ENCODE measurements at regions not wholly inside any gene's neighbourhood (a gene's known extent, or its start where the extent isn't known, plus 50 kb on each side); places are given as distances from the start of the nearest gene placed in this dataset.

DNA sequence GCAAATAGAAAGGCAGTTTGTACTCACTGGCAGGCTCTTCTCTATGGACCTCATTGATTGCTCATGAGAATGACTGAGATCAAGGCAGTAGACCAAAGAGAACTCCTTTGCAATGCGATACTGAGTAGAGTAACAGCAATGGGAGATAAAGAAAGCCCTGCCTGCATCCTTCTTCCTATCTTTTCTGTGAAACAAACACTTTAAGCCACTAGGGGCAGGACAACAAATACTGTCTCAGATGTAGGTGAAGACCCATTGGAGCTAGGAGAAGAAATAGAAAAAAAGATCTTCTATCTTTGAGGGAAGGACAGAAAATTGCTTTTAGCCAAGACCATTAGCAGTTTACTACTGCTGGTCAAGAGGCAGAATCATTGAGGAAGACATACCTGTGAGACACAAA, 117.6 kb upstream of the IGSF10 start:
- DNase-seq = no peak
- Histone ChIP-seq H3K4me1 (ENCODE audit: control insufficient read depth, insufficient read depth, low read length) (no peaks in the 10 kb centered on the region), H3K4me3 (ENCODE audit: low read length) (no peak overlapping the region), H3K27ac (ENCODE audit: low read length) (no peak overlapping the region), H3K9me3 (replicated peaks; ENCODE audit: control insufficient read depth, low read depth, low read length) (peaks cover 2% of the 10 kb centered on the region), H3K36me3 (ENCODE audit: control insufficient read depth, insufficient read depth, low read length) (no peaks in the 10 kb centered on the region), H3K27me3 (ENCODE audit: control insufficient read depth, insufficient read depth, low read length) (no peaks in the 10 kb centered on the region)
- WGBS (ENCODE audit: insufficient coverage) = no CpG with 5 or more reads among the region's 1 CpG

DNA sequence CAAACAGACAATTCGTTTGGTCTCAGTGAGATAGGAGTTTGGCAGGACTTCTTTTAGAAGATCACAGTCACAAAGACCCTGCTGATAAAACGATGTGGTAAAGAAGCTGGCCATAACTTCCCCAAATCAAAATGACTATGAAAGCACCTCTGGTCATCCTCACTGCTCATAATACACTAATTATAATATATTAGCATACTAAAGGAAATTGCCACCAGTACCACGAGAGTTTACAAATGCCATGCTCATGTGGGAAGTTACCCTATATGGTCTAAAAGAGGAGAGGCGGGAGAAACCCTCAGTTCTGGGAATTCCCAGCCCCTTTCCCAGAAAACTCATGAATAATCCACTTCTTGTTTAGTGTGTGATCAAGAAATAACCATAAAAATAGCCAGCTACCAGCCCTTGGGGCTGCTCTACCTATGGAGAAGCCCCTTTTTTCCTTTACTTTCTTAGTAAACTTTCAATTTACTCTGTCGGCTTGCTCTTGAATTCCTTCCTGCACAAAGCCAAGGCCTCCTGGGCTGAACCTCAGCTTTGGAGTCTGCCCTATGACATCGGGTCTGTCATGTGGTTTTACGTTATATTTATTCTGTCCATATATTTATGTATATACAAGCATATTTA, 115.8 kb upstream of the IGSF10 start:
- no peaks in the 10 kb centered on the region for H3K4me1 ChIP-seq (ENCODE audit: control insufficient read depth, insufficient read depth, low read length)
- no peak overlapping the region for H3K27ac ChIP-seq (ENCODE audit: low read length)
- no peak overlapping the region for H3K4me3 ChIP-seq (ENCODE audit: low read length)
- no peak for DNase-seq
- no peaks in the 10 kb centered on the region for H3K36me3 ChIP-seq (ENCODE audit: control insufficient read depth, insufficient read depth, low read length)
- H3K9me3 ChIP-seq (replicated peaks; ENCODE audit: control insufficient read depth, low read depth, low read length) = peaks cover 2% of the 10 kb centered on the region
- WGBS (ENCODE audit: insufficient coverage) = 78% methylated on average over 1 of the region's 7 CpGs
- no peaks in the 10 kb centered on the region for H3K27me3 ChIP-seq (ENCODE audit: control insufficient read depth, insufficient read depth, low read length)

DNA sequence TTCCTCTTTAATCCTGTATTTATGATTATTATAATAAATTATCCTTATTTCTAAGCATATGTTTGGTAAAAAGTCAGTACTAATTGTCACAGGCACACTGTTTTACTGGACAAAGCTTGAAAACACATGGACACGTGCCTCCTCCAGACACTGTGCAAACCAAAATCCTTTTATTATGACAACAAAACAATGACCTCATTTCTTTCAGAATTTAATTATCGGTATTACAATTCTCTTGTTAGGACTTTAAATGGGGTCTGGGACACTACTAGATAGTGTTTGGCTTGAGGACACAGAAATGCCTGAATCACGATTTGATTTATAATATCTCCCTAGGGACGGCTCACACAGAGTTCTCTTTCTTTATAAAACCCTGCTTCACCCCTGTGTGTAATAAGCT, 107.3 kb upstream of the IGSF10 start:
- Histone ChIP-seq H3K4me3 (ENCODE audit: low read length) (no peak overlapping the region), H3K36me3 (ENCODE audit: control insufficient read depth, insufficient read depth, low read length) (no peaks in the 10 kb centered on the region)
- DNase-seq = peak; percentile 71

DNA sequence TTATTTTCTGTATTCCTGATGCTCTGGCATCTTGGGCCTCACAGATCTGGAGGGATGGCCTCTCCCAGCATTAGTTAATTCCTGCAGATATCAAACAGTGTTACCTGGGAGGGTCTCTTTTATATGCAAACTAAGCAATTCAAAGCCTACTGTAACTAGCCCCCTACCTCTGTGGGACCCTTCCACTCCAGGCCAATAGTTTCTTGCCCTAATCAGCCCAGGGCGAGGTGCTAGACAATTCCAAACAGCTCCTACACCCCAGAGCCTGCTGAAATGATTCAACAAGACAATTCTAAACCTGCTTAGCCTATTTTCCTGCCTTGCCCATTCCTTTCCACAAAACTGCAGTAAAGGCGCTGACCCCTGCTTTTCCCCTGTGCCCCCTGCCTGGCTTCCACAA, 106.6 kb upstream of the IGSF10 start:
- Histone ChIP-seq H3K27me3 (ENCODE audit: control insufficient read depth, insufficient read depth, low read length) (no peaks in the 10 kb centered on the region), H3K27ac (ENCODE audit: low read length) (no peak overlapping the region), H3K36me3 (ENCODE audit: control insufficient read depth, insufficient read depth, low read length) (no peaks in the 10 kb centered on the region), H3K9me3 (replicated peaks; ENCODE audit: control insufficient read depth, low read depth, low read length) (no peaks in the 10 kb centered on the region), H3K4me3 (ENCODE audit: low read length) (no peak overlapping the region), H3K4me1 (ENCODE audit: control insufficient read depth, insufficient read depth, low read length) (no peaks in the 10 kb centered on the region)
- DNase-seq = no peak
- 71% methylated on average over 2 of the region's 2 CpGs for WGBS (ENCODE audit: insufficient coverage)

More for the DNA sequence above, 107.3 kb upstream of the IGSF10 start:
- Histone ChIP-seq H3K27me3 (ENCODE audit: control insufficient read depth, insufficient read depth, low read length) (no peaks in the 10 kb centered on the region), H3K4me1 (ENCODE audit: control insufficient read depth, insufficient read depth, low read length) (no peaks in the 10 kb centered on the region), H3K9me3 (replicated peaks; ENCODE audit: control insufficient read depth, low read depth, low read length) (no peaks in the 10 kb centered on the region), H3K27ac (ENCODE audit: low read length) (no peak overlapping the region)
- no CpG with 5 or more reads among the region's 4 CpGs for WGBS (ENCODE audit: insufficient coverage)

DNA sequence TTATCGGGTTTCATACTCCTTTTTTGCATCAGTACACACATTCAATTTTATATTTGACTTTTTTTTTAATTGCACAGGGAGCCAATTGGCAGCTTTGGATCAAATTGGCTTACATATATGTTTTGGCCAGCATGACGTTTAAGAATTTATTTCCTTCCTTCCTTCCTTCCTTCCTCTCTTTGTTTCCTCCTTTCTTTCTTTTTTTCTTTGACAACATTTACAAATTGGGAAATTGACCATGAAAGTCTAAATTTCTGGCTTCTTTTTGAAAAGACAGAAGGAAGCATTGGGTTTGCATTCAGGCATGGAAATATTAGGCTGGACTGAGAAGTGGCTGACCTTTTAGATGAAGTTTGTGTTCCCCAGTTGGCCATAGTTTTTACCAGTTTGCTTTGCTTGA, 103.4 kb upstream of the IGSF10 start:
- H3K27ac ChIP-seq (ENCODE audit: low read length) = no peak overlapping the region
- H3K4me3 ChIP-seq (ENCODE audit: low read length) = no peak overlapping the region
- no peaks in the 10 kb centered on the region for H3K4me1 ChIP-seq (ENCODE audit: control insufficient read depth, insufficient read depth, low read length)
- no peaks in the 10 kb centered on the region for H3K9me3 ChIP-seq (replicated peaks; ENCODE audit: control insufficient read depth, low read depth, low read length)
- WGBS (ENCODE audit: insufficient coverage) = no CpG with 5 or more reads among the region's 2 CpGs
- H3K27me3 ChIP-seq (ENCODE audit: control insufficient read depth, insufficient read depth, low read length) = no peaks in the 10 kb centered on the region
- H3K36me3 ChIP-seq (ENCODE audit: control insufficient read depth, insufficient read depth, low read length) = no peaks in the 10 kb centered on the region
- DNase-seq = no peak

DNA sequence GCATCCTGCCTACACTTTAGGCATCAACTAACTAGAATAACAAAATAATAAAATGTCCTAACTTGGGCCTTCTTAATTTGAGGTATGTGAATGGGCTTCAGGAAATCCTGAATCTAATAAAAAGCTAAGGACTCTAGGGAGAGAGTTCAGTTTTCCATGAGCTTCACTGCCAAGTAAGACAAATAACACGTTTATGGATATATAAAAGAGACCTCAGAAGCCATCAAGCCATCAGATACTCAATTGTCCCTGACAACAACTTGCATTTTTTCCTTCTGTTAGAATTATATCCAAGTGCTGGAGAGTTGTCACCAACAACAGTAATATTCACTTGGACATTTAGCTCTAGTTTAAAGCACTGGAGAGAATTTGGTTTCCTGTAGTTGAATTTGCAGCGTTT, 102.4 kb upstream of the IGSF10 start:
- Histone ChIP-seq H3K4me3 (ENCODE audit: low read length) (no peak overlapping the region), H3K36me3 (ENCODE audit: control insufficient read depth, insufficient read depth, low read length) (no peaks in the 10 kb centered on the region), H3K27me3 (ENCODE audit: control insufficient read depth, insufficient read depth, low read length) (no peaks in the 10 kb centered on the region), H3K4me1 (ENCODE audit: control insufficient read depth, insufficient read depth, low read length) (no peaks in the 10 kb centered on the region), H3K27ac (ENCODE audit: low read length) (peak overlapping the region; percentile 1), H3K9me3 (replicated peaks; ENCODE audit: control insufficient read depth, low read depth, low read length) (no peaks in the 10 kb centered on the region)
- WGBS (ENCODE audit: insufficient coverage) = no CpG with 5 or more reads among the region's 2 CpGs
- DNase-seq = peak; percentile 88

DNA sequence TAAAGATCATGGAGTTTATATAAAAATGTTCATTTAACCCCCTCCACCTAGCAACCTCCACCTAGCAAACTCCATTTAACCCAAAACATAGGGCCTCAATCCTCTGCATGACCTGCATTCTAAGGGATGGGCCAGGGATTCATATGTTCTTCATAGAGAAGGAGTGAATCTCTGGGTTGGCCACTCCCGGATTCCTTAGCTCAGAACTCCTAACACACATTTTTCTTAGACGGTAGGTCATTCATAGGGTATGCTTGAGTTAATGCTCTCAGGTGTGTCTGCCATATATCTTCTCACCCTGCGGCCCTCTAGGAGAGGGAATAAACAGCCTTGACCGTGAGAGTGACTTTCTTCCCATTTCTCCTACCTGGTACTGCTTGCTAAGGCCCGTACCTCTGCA, 102.0 kb upstream of the IGSF10 start:
- no peaks in the 10 kb centered on the region for H3K36me3 ChIP-seq (ENCODE audit: control insufficient read depth, insufficient read depth, low read length)
- H3K27ac ChIP-seq (ENCODE audit: low read length) = peak overlapping the region; percentile 1
- no peak overlapping the region for H3K4me3 ChIP-seq (ENCODE audit: low read length)
- H3K4me1 ChIP-seq (ENCODE audit: control insufficient read depth, insufficient read depth, low read length) = no peaks in the 10 kb centered on the region
- DNase-seq = no peak
- no peaks in the 10 kb centered on the region for H3K9me3 ChIP-seq (replicated peaks; ENCODE audit: control insufficient read depth, low read depth, low read length)
- H3K27me3 ChIP-seq (ENCODE audit: control insufficient read depth, insufficient read depth, low read length) = no peaks in the 10 kb centered on the region
- no CpG with 5 or more reads among the region's 5 CpGs for WGBS (ENCODE audit: insufficient coverage)

DNA sequence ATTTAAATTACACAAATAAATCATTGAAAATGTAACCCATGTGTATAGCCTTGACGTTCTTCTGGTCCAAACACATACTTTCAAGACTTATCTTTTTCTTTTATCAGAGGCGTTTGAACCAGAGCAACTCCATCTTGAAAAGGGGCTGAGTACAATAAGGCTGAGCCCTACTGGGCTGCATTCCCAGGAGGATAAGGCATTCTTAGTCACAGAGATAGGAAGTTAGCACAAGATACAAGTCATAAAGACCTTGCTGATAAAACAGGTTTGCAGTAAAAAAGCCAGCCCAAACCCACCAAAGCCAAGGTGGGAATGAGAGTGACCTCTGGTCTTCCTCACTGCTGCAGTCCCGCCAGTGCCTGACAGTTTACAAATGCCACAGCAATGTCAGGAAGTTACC, 101.0 kb upstream of the IGSF10 start:
- Histone ChIP-seq H3K4me1 (ENCODE audit: control insufficient read depth, insufficient read depth, low read length) (no peaks in the 10 kb centered on the region), H3K4me3 (ENCODE audit: low read length) (no peak overlapping the region), H3K27me3 (ENCODE audit: control insufficient read depth, insufficient read depth, low read length) (no peaks in the 10 kb centered on the region), H3K27ac (ENCODE audit: low read length) (no peak overlapping the region), H3K36me3 (ENCODE audit: control insufficient read depth, insufficient read depth, low read length) (no peaks in the 10 kb centered on the region), H3K9me3 (replicated peaks; ENCODE audit: control insufficient read depth, low read depth, low read length) (no peaks in the 10 kb centered on the region)
- DNase-seq = no peak
- no CpG with 5 or more reads among the region's 3 CpGs for WGBS (ENCODE audit: insufficient coverage)

DNA sequence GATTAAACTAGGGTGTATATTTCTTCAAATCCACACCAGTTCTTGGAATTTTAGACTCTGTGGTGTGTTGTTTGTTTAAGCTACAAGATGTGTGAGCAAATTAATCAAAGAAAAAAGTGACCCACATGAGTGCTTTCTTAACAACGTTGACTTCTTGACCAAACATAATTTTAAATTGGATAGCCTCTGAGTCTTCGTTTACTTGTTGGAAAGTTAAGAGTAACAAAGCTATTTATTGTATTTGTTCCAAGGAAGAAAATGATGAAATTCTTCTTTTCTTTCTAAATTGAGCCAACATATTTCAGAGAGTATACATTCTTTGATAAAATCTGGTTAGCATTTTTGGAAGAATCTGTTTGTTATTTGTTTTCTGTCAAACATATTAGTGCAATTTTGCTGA, 99.9 kb upstream of the IGSF10 start:
- no peaks in the 10 kb centered on the region for H3K9me3 ChIP-seq (replicated peaks; ENCODE audit: control insufficient read depth, low read depth, low read length)
- DNase-seq = peak; percentile 53
- no CpG with 5 or more reads among the region's 2 CpGs for WGBS (ENCODE audit: insufficient coverage)
- no peak overlapping the region for H3K4me3 ChIP-seq (ENCODE audit: low read length)
- no peaks in the 10 kb centered on the region for H3K27me3 ChIP-seq (ENCODE audit: control insufficient read depth, insufficient read depth, low read length)
- no peaks in the 10 kb centered on the region for H3K4me1 ChIP-seq (ENCODE audit: control insufficient read depth, insufficient read depth, low read length)
- no peak overlapping the region for H3K27ac ChIP-seq (ENCODE audit: low read length)
- no peaks in the 10 kb centered on the region for H3K36me3 ChIP-seq (ENCODE audit: control insufficient read depth, insufficient read depth, low read length)

DNA sequence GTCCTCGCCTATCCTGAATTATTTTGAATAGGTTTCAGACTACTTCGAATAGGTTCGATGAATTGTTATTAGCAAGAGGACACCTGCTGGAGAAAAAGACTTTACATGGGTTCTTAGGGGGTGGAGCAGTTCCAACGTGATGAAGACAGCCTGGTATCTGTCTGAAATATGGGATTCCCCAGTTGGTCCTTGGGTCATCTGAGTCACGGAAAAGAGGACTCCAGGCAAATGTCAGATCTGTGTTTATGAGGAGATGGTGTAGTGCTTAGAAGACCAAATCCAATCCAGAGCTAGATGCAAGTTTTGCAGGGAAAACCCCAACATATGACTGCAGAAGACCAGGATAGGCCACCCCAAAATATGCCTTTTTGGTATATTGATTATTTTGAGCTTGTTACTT, 98.9 kb upstream of the IGSF10 start:
- Histone ChIP-seq H3K27me3 (ENCODE audit: control insufficient read depth, insufficient read depth, low read length) (no peaks in the 10 kb centered on the region), H3K27ac (ENCODE audit: low read length) (no peak overlapping the region), H3K4me1 (ENCODE audit: control insufficient read depth, insufficient read depth, low read length) (no peaks in the 10 kb centered on the region), H3K9me3 (replicated peaks; ENCODE audit: control insufficient read depth, low read depth, low read length) (no peaks in the 10 kb centered on the region), H3K36me3 (ENCODE audit: control insufficient read depth, insufficient read depth, low read length) (no peaks in the 10 kb centered on the region), H3K4me3 (ENCODE audit: low read length) (no peak overlapping the region)
- DNase-seq = no peak
- 83% methylated on average over 5 of the region's 5 CpGs for WGBS (ENCODE audit: insufficient coverage)

DNA sequence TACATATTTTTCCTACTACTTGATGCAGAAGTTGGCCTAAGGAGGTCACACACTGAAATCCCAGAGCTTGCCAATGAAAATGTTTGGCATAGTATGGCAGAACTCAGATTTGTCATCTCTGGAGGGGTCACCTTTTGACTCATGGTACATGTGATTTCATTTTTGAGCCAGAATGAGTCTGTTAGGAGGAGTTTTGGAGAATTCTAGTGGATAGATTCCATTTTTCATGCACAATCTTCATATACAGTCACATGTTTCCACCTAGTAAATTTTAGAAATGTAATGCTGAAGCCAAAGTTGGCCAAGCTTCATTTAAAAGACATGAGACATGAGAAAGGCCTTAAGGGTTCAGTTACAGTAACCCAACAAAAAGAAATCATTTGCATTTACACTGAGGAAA, 97.8 kb upstream of the IGSF10 start:
- DNase-seq = peak; percentile 63
- H3K27me3 ChIP-seq (ENCODE audit: control insufficient read depth, insufficient read depth, low read length) = no peaks in the 10 kb centered on the region
- no peak overlapping the region for H3K27ac ChIP-seq (ENCODE audit: low read length)

More for the DNA sequence above, 97.8 kb upstream of the IGSF10 start:
- Histone ChIP-seq H3K4me3 (ENCODE audit: low read length) (no peak overlapping the region), H3K9me3 (replicated peaks; ENCODE audit: control insufficient read depth, low read depth, low read length) (no peaks in the 10 kb centered on the region), H3K4me1 (ENCODE audit: control insufficient read depth, insufficient read depth, low read length) (no peaks in the 10 kb centered on the region), H3K36me3 (ENCODE audit: control insufficient read depth, insufficient read depth, low read length) (no peaks in the 10 kb centered on the region)
